Osteoblast (primary cell): ENCODE measurements at regions not wholly inside any gene's neighbourhood (a gene's known extent, or its start where the extent isn't known, plus 50 kb on each side); places are given as distances from the start of the nearest gene placed in this dataset.

Experiments used
- DNase-seq: peaks from one replicate; pipeline ENCODE4 v3.0.0; 2011; ENCODE audit warnings: low spot score, mixed read lengths; ENCODE audit not compliant: insufficient read length; ENCODE audit errors: missing footprints
- H2AFZ ChIP-seq: 2 replicates; pipeline ENCODE4 v1.6.0; 2011; ENCODE audit warnings: mild to moderate bottlenecking, low read length
- H3K27ac ChIP-seq: 2 replicates; pipeline ENCODE4 v1.5.1; 2011; ENCODE audit warnings: mild to moderate bottlenecking, low read depth, low read length, moderate library complexity
- H3K27me3 ChIP-seq: 2 replicates; pipeline ENCODE4 v1.6.0; 2012; ENCODE audit warnings: mild to moderate bottlenecking, control low read depth, inconsistent platforms, low read length, moderate library complexity; ENCODE audit not compliant: insufficient read depth
- H3K36me3 ChIP-seq: 2 replicates; pipeline ENCODE4 v1.5.1; 2011; ENCODE audit warnings: mild to moderate bottlenecking, low read length, control low read depth, moderate library complexity; ENCODE audit not compliant: insufficient read depth
- H3K4me1 ChIP-seq: 2 replicates; pipeline ENCODE4 v1.5.1; 2011; ENCODE audit warnings: mild to moderate bottlenecking, low read length, control low read depth, moderate library complexity; ENCODE audit not compliant: insufficient read depth
- H3K4me2 ChIP-seq: 2 replicates; pipeline ENCODE4 v1.6.0; 2011; ENCODE audit warnings: mild to moderate bottlenecking, low read length; ENCODE audit not compliant: insufficient read depth
- H3K4me3 ChIP-seq: fragments of 200-600 bp; sonication (generic); 3 replicates; pipeline ENCODE4 v1.5.1; 2012; ENCODE audit warnings: mild to moderate bottlenecking, low read length, inconsistent platforms; ENCODE audit not compliant: insufficient read depth
- H3K79me2 ChIP-seq: 2 replicates; pipeline ENCODE4 v1.6.0; 2012; ENCODE audit warnings: mild to moderate bottlenecking, low read length, control low read depth, inconsistent platforms; ENCODE audit not compliant: insufficient read depth
- H3K9me3 ChIP-seq: 2 replicates; pipeline ENCODE4 v1.5.1; 2011; ENCODE audit warnings: low read depth, low read length, control low read depth
- H4K20me1 ChIP-seq: 2 replicates; pipeline ENCODE4 v1.6.0; 2012; ENCODE audit warnings: mild to moderate bottlenecking, low read length, control low read depth; ENCODE audit not compliant: insufficient read depth
- TF ChIP-seq, protein P1 (sequence below): IDR thresholded peaks from 2 replicates; pipeline ENCODE4 v1.5.1; 2011; ENCODE audit warnings: mild to moderate bottlenecking, low read depth, low read length, moderate library complexity; ENCODE audit errors: extremely low read depth

- Histone ChIP-seq H3K79me2 (no peaks in the 10 kb centered on the region), H4K20me1 (no peaks in the 10 kb centered on the region)
Observed at GRCh38 chr5:57613741-57614140, 131.1 kb upstream of the ACTBL2 start.

DNA sequence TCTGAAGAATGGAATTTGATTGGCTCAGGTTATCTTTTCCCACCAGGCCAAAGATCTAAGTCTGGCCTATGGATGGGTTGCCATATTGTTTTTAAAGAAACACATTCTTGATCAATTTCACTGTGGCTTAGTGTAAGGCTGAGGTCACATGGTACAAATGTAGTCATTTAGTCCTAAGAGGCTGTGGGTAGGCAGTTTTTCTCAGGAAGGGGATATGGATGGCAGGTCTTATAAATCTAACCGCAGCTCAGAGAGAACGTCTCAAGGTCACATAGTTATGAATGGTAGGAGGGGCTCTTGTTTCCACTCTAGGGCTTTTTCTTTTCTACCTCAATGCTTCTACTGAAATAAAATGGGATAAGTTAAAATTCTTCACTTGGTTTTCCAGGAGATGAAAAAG, 128.6 kb upstream of the ACTBL2 start:
- TF ChIP-seq, protein P1, sequence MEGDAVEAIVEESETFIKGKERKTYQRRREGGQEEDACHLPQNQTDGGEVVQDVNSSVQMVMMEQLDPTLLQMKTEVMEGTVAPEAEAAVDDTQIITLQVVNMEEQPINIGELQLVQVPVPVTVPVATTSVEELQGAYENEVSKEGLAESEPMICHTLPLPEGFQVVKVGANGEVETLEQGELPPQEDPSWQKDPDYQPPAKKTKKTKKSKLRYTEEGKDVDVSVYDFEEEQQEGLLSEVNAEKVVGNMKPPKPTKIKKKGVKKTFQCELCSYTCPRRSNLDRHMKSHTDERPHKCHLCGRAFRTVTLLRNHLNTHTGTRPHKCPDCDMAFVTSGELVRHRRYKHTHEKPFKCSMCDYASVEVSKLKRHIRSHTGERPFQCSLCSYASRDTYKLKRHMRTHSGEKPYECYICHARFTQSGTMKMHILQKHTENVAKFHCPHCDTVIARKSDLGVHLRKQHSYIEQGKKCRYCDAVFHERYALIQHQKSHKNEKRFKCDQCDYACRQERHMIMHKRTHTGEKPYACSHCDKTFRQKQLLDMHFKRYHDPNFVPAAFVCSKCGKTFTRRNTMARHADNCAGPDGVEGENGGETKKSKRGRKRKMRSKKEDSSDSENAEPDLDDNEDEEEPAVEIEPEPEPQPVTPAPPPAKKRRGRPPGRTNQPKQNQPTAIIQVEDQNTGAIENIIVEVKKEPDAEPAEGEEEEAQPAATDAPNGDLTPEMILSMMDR = no peak
- Histone ChIP-seq H2AFZ (no peak overlapping the region), H3K9me3 (no peaks in the 10 kb centered on the region), H3K36me3 (no peaks in the 10 kb centered on the region), H3K4me2 (no peak overlapping the region), H3K4me3 (no peak overlapping the region), H3K4me1 (no peaks in the 10 kb centered on the region), H3K79me2 (no peaks in the 10 kb centered on the region), H4K20me1 (no peaks in the 10 kb centered on the region), H3K27ac (no peak overlapping the region), H3K27me3 (peaks cover 3% of the 10 kb centered on the region)
- no peak for DNase-seq

More at GRCh38 chr5:57613741-57614140, 131.1 kb upstream of the ACTBL2 start:
- no peak for DNase-seq
- Histone ChIP-seq H3K27ac (no peak overlapping the region), H2AFZ (no peak overlapping the region), H3K4me2 (no peak overlapping the region), H3K4me1 (no peaks in the 10 kb centered on the region), H3K9me3 (no peaks in the 10 kb centered on the region), H3K36me3 (no peaks in the 10 kb centered on the region), H3K4me3 (no peak overlapping the region), H3K27me3 (peaks cover 3% of the 10 kb centered on the region)
- TF ChIP-seq, protein P1 = no peak

DNA sequence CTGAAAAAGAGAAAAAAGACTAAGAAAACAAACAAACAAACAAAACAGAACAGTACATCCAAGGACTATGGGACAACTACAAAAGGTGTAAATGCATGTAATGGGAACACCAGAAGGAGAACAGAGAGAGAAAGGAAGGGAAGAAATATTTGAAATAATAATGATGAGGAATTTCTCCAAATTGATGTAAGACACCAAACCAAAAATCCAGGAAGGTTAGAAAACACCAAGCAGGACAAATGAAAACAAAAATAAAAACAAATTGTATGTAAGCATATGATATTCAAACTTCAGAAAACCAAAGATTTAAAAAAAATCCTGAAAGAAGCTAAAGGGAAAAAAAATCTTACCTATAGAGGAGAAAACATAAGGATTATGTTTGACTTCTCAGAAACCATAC, 125.9 kb upstream of the ACTBL2 start:
- H3K79me2 ChIP-seq = no peaks in the 10 kb centered on the region
- peaks cover 4% of the 10 kb centered on the region for H3K27me3 ChIP-seq
- no peaks in the 10 kb centered on the region for H3K4me1 ChIP-seq

GRCh38 chr5:57601996-57602395, 119.4 kb upstream of the ACTBL2 start:
- TF ChIP-seq, protein P1 = no peak
- Histone ChIP-seq H3K4me2 (no peak overlapping the region), H3K27me3 (peaks cover 13% of the 10 kb centered on the region), H3K27ac (no peak overlapping the region), H2AFZ (no peak overlapping the region), H3K9me3 (no peaks in the 10 kb centered on the region), H4K20me1 (no peaks in the 10 kb centered on the region), H3K79me2 (no peaks in the 10 kb centered on the region), H3K4me1 (peaks cover 8% of the 10 kb centered on the region), H3K4me3 (no peak overlapping the region), H3K36me3 (no peaks in the 10 kb centered on the region)
- no peak for DNase-seq

More for the DNA sequence above, 125.9 kb upstream of the ACTBL2 start:
- Histone ChIP-seq H3K9me3 (no peaks in the 10 kb centered on the region), H3K36me3 (no peaks in the 10 kb centered on the region), H3K27ac (no peak overlapping the region), H3K4me3 (no peak overlapping the region), H3K4me2 (no peak overlapping the region), H4K20me1 (no peaks in the 10 kb centered on the region), H2AFZ (no peak overlapping the region)
- DNase-seq = no peak
- TF ChIP-seq, protein P1 = no peak
